ENCODE measurements at regions not wholly inside any gene's neighbourhood (a gene's known extent, or its start where the extent isn't known, plus 50 kb on each side); places are given as distances from the start of the nearest gene placed in this dataset.

DNA sequence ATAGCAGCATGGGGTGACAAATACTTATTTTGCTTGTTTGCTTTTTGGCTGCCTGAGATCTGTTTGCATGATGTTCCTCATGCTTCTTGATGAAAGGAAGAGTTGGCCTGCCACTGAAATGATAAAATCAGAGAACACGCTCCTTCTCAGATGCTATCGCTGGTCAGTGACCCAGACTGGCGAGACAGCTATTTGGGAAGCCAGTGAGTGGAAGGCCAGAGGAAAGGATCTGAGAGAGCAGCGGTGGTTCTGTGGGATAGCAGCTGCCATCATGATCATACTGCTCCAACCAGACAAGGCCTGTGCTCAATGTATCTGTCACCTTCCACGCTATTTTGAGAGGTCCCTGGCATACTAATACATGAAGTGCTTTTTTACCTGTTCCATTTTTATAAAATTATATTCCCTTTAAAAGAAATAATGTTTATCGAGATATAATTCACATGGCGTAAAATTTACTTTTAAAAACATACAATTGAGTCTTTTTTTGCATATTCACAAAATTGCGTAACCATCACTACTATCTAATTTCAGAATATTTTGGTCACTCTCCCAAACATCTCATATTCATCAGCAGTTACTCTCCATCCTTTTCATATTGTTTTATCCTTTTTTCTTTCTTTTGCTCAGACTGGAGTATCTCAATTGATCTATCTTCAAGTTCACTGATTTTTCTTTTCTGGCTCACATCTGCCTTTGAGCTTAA lies 695.1 kb downstream of the TNS3 start:
- DNase-seq (no peak), FAIRE-seq (no peak)
- H3K36me3 ChIP-seq (ENCODE audit: control insufficient read depth in 2 of 3, insufficient read depth in 3 of 3, low read length in 3 of 3): no peaks in the 10 kb centered on the region

DNA sequence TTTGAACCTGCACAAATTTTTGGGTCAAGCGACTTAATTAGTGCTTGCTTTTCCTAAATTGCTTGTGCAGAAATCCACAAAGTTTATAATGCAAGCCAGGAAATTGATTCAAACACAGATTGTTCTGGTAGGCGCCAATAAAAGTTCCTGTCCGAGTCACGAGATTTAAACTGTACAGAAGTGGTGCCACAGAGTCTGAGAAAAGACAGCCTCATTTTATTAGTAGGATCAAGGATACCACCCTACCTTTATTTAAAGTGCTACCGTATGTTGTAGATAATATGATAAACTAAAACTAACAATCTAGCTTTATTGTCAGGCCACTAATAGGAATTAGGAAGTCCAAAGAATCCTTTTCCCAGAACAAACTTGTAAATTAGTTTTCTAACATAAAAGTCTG lies 696.7 kb downstream of the TNS3 start:
- Histone ChIP-seq H3K27me3 (ENCODE audit: control insufficient read depth, insufficient read depth, low read length) (no peaks in the 10 kb centered on the region), H3K4me1 (ENCODE audit: control insufficient read depth in 2 of 3, insufficient read depth in 2 of 3, low read depth in 1 of 3, low read length in 3 of 3) (no peaks in the 10 kb centered on the region), H3K4me3 (ENCODE audit: low read length in 3 of 3) (no peak overlapping the region), H3K36me3 (ENCODE audit: control insufficient read depth in 2 of 3, insufficient read depth in 3 of 3, low read length in 3 of 3) (no peaks in the 10 kb centered on the region), H3K9ac (ENCODE audit: low read length in 3 of 3) (no peak overlapping the region), H3K9me3 (ENCODE audit: control insufficient read depth in 2 of 3, insufficient read depth in 1 of 3, low read length in 3 of 3) (peaks cover 0 to 7% (median 3%) of the 10 kb centered on the region in 3 donors), H3K27ac (ENCODE audit: low read depth in 2 of 2, low read length in 2 of 2) (no peak overlapping the region)
- TF ChIP-seq, protein P1, sequence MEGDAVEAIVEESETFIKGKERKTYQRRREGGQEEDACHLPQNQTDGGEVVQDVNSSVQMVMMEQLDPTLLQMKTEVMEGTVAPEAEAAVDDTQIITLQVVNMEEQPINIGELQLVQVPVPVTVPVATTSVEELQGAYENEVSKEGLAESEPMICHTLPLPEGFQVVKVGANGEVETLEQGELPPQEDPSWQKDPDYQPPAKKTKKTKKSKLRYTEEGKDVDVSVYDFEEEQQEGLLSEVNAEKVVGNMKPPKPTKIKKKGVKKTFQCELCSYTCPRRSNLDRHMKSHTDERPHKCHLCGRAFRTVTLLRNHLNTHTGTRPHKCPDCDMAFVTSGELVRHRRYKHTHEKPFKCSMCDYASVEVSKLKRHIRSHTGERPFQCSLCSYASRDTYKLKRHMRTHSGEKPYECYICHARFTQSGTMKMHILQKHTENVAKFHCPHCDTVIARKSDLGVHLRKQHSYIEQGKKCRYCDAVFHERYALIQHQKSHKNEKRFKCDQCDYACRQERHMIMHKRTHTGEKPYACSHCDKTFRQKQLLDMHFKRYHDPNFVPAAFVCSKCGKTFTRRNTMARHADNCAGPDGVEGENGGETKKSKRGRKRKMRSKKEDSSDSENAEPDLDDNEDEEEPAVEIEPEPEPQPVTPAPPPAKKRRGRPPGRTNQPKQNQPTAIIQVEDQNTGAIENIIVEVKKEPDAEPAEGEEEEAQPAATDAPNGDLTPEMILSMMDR (IDR thresholded peaks at IDR 0.05; ENCODE audit: borderline replicate concordance, extremely low read depth, insufficient read depth): no peak
- FAIRE-seq (no peak), DNase-seq (no peak)
- intact Hi-C loops (cut with DNase I): no loop called here

More for the DNA sequence above, 695.1 kb downstream of the TNS3 start:
- Histone ChIP-seq H3K4me3 (ENCODE audit: low read length in 3 of 3) (no peak overlapping the region), H3K9me3 (ENCODE audit: control insufficient read depth in 2 of 3, insufficient read depth in 1 of 3, low read length in 3 of 3) (peaks cover 0 to 11% (median 3%) of the 10 kb centered on the region in 3 donors), H3K27ac (ENCODE audit: low read depth in 2 of 2, low read length in 2 of 2) (no peak overlapping the region), H3K9ac (ENCODE audit: low read length in 3 of 3) (no peak overlapping the region), H3K4me1 (ENCODE audit: control insufficient read depth in 2 of 3, insufficient read depth in 2 of 3, low read depth in 1 of 3, low read length in 3 of 3) (no peaks in the 10 kb centered on the region), H3K27me3 (ENCODE audit: control insufficient read depth, insufficient read depth, low read length) (no peaks in the 10 kb centered on the region)
- TF ChIP-seq, protein P1 (IDR thresholded peaks at IDR 0.05; ENCODE audit: borderline replicate concordance, extremely low read depth, insufficient read depth): no peak
- intact Hi-C loops (cut with DNase I): no loop called here

DNA sequence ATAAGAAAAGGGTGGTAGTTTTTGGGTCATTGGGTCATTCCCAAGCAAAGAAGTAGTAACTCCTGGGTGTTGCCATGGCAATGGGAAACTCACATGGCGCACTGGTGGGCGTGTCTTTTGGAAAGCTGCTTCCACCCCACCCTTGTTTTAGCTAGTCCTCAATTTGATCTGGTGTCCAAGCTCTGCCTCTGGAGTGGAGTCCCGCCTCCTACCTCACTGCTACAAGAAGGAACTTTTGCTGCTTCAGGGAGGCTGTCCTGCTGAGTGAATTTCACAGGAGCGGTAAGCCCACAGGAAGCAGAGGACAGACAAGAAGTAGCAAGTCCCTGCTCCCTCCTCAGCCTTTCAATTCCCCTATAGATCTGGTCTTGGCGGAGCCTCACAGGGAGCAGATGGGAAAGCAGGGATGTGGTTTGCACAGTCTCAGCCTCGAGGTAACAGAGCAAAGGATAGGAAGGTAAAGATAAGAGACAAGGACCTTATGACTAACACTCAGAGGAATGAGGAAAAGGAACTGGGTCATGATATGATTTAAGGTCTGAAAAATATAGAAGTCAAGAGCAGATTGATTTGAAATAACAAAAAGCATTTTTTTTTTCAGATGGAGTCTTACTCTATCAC lies 700.3 kb downstream of the TNS3 start:
- H3K9ac ChIP-seq (ENCODE audit: low read length in 3 of 3): no peak overlapping the region
- no peak for FAIRE-seq

More for the DNA sequence above, 700.3 kb downstream of the TNS3 start:
- no peaks in the 10 kb centered on the region for H3K27me3 ChIP-seq (ENCODE audit: control insufficient read depth, insufficient read depth, low read length)
- TF ChIP-seq, protein P1 (IDR thresholded peaks at IDR 0.05; ENCODE audit: borderline replicate concordance, extremely low read depth, insufficient read depth): no peak
- no peaks in the 10 kb centered on the region for H3K4me1 ChIP-seq (ENCODE audit: control insufficient read depth in 2 of 3, insufficient read depth in 2 of 3, low read depth in 1 of 3, low read length in 3 of 3)
- no peak for DNase-seq
- H3K36me3 ChIP-seq (ENCODE audit: control insufficient read depth in 2 of 3, insufficient read depth in 3 of 3, low read length in 3 of 3): no peaks in the 10 kb centered on the region
- H3K27ac ChIP-seq (ENCODE audit: low read depth in 2 of 2, low read length in 2 of 2): no peak overlapping the region
- no peak overlapping the region for H3K4me3 ChIP-seq (ENCODE audit: low read length in 3 of 3)
- H3K9me3 ChIP-seq (ENCODE audit: control insufficient read depth in 2 of 3, insufficient read depth in 1 of 3, low read length in 3 of 3): no peaks in the 10 kb centered on the region
- intact Hi-C loops (cut with DNase I): no loop called here
